ENCODE measurements at regions not wholly inside any gene's neighbourhood (a gene's known extent, or its start where the extent isn't known, plus 50 kb on each side); places are given as distances from the start of the nearest gene placed in this dataset.
"Not testable (repeated sequence)": the region's sequence is repeated elsewhere in the genome, so short reads cannot be mapped to it uniquely, and the experiment has no call there.

- H3K4me3 ChIP-seq (replicated peaks in 1 of 2; ENCODE audit: low read depth in 1 of 2, low read length in 2 of 2); H3K4me2 ChIP-seq (ENCODE audit: low read length); H3K9me2 ChIP-seq (ENCODE audit: insufficient read depth); intact Hi-C loops (cut with micrococcal nuclease); CTCF ChIA-PET; POLR2A ChIA-PET; H3K27ac ChIP-seq (ENCODE audit: low read depth, low read length); H3K27me3 ChIP-seq (ENCODE audit: insufficient read depth, low read length); H2AFZ ChIP-seq (ENCODE audit: low read depth, low read length, poor library complexity, severe bottlenecking); DNase-seq (ENCODE audit: low read depth, low spot score); BruUV-seq (replicated peaks); H3K9ac ChIP-seq (ENCODE audit: low read length); ATAC-seq; H3K36me3 ChIP-seq (ENCODE audit: control insufficient read depth in 1 of 2, insufficient read depth in 2 of 2, low read length in 2 of 2); H3K79me2 ChIP-seq (ENCODE audit: insufficient read depth, low read length); H3K9me3 ChIP-seq (ENCODE audit: control insufficient read depth in 1 of 2, insufficient read depth in 1 of 2, low read depth in 1 of 2, low read length in 2 of 2); RAD21 ChIA-PET (ENCODE audit: low non-redundant PET in 1 of 2, low total read pairs in 2 of 2, uncharacterized antibody in 2 of 2, unreplicated experiment in 2 of 2); H3K4me1 ChIP-seq (ENCODE audit: control insufficient read depth in 1 of 2, insufficient read depth in 2 of 2, low read length in 2 of 2); H4K20me1 ChIP-seq (ENCODE audit: insufficient read depth): not testable (repeated sequence)
Measured at GRCh38 chr1:5118771-5119170, 464.4 kb downstream of the AJAP1 start.

GRCh38 chr1:5118292-5118691 is 463.9 kb downstream of the AJAP1 start:
- ATAC-seq; POLR2A ChIA-PET; H3K9ac ChIP-seq (ENCODE audit: low read length); H3K9me3 ChIP-seq (ENCODE audit: control insufficient read depth in 1 of 2, insufficient read depth in 1 of 2, low read depth in 1 of 2, low read length in 2 of 2); H3K36me3 ChIP-seq (ENCODE audit: control insufficient read depth in 1 of 2, insufficient read depth in 2 of 2, low read length in 2 of 2); H3K27ac ChIP-seq (ENCODE audit: low read depth, low read length); H4K20me1 ChIP-seq (ENCODE audit: insufficient read depth); H3K4me1 ChIP-seq (ENCODE audit: control insufficient read depth in 1 of 2, insufficient read depth in 2 of 2, low read length in 2 of 2); H2AFZ ChIP-seq (ENCODE audit: low read depth, low read length, poor library complexity, severe bottlenecking); H3K79me2 ChIP-seq (ENCODE audit: insufficient read depth, low read length); CTCF ChIA-PET; intact Hi-C loops (cut with micrococcal nuclease); DNase-seq (ENCODE audit: low read depth, low spot score); H3K4me2 ChIP-seq (ENCODE audit: low read length); H3K9me2 ChIP-seq (ENCODE audit: insufficient read depth); H3K4me3 ChIP-seq (replicated peaks in 1 of 2; ENCODE audit: low read depth in 1 of 2, low read length in 2 of 2); RAD21 ChIA-PET (ENCODE audit: low non-redundant PET in 1 of 2, low total read pairs in 2 of 2, uncharacterized antibody in 2 of 2, unreplicated experiment in 2 of 2); BruUV-seq (replicated peaks); H3K27me3 ChIP-seq (ENCODE audit: insufficient read depth, low read length): not testable (repeated sequence)

GRCh38 chr1:5111581-5111980 is 457.2 kb downstream of the AJAP1 start:
- ATAC-seq, result no peak
- Histone ChIP-seq H3K27ac (ENCODE audit: low read depth, low read length) (no peak overlapping the region), H3K4me1 (ENCODE audit: control insufficient read depth in 1 of 2, insufficient read depth in 2 of 2, low read length in 2 of 2) (no peaks in the 10 kb centered on the region), H3K27me3 (ENCODE audit: insufficient read depth, low read length) (no peaks in the 10 kb centered on the region), H3K9me2 (ENCODE audit: insufficient read depth) (no peaks in the 10 kb centered on the region), H3K79me2 (ENCODE audit: insufficient read depth, low read length) (no peaks in the 10 kb centered on the region), H2AFZ (ENCODE audit: low read depth, low read length, poor library complexity, severe bottlenecking) (no peak overlapping the region), H3K4me3 (replicated peaks in 1 of 2; ENCODE audit: low read depth in 1 of 2, low read length in 2 of 2) (no peak overlapping the region), H4K20me1 (ENCODE audit: insufficient read depth) (no peaks in the 10 kb centered on the region), H3K36me3 (ENCODE audit: control insufficient read depth in 1 of 2, insufficient read depth in 2 of 2, low read length in 2 of 2) (no peaks in the 10 kb centered on the region), H3K9ac (ENCODE audit: low read length) (no peak overlapping the region), H3K9me3 (ENCODE audit: control insufficient read depth in 1 of 2, insufficient read depth in 1 of 2, low read depth in 1 of 2, low read length in 2 of 2) (peaks cover 0 to 9% of the 10 kb centered on the region in 2 experiments; a peak in 1 of 4 replicates), H3K4me2 (ENCODE audit: low read length) (no peak overlapping the region)
- intact Hi-C loops (cut with micrococcal nuclease), result no loop called here
- ChIA-PET RAD21 (ENCODE audit: low non-redundant PET in 1 of 2, low total read pairs in 2 of 2, uncharacterized antibody in 2 of 2, unreplicated experiment in 2 of 2) (no interaction called here), CTCF (no interaction called here), POLR2A (no interaction called here)
- DNase-seq (ENCODE audit: low read depth, low spot score), result no peak
- no TSS peak for BruUV-seq (replicated peaks)
- TF ChIP-seq CTCF (IDR thresholded peaks at IDR 0.05 in 2 of 3, conservative IDR thresholded peaks at IDR 0.05 in 1 of 3; ENCODE audit: borderline replicate concordance in 1 of 3, insufficient read depth in 1 of 3, low read depth in 2 of 3, low read length in 2 of 3), result no peak
- TF ChIP-seq SRF (IDR thresholded peaks at IDR 0.05; ENCODE audit: low read depth), result no peak
- no peak for TF ChIP-seq CBX3 (IDR thresholded peaks at IDR 0.05; ENCODE audit: low read depth)
- no peak for TF ChIP-seq ZNF274 (IDR thresholded peaks at IDR 0.05; ENCODE audit: low read depth, low read length)
- no peak for TF ChIP-seq EZH2phosphoT487 (IDR thresholded peaks at IDR 0.05; ENCODE audit: borderline replicate concordance)
- no peak for TF ChIP-seq REST (IDR thresholded peaks at IDR 0.05; ENCODE audit: low read depth)
- TF ChIP-seq YY1 (IDR thresholded peaks at IDR 0.05; ENCODE audit: extremely low read depth, insufficient replicate concordance, low read depth, low read length), result no peak
- TF ChIP-seq TCF7L2 (IDR thresholded peaks at IDR 0.05; ENCODE audit: borderline replicate concordance, extremely low read depth, insufficient read depth, insufficient read length), result no peak

Data from HCT116 (cell line).